H1 (cell line): ENCODE measurements at regions not wholly inside any gene's neighbourhood (a gene's known extent, or its start where the extent isn't known, plus 50 kb on each side); places are given as distances from the start of the nearest gene placed in this dataset.

Experiments used
- CTCF ChIP-seq, 3 experiments: IDR thresholded peaks; 1 replicate in 2 of 3; 2 replicates in 1 of 3; pipeline versions ENCODE4 v1.5.1 to v1.6.1; 2011; ENCODE audit warnings: low read length in 3 of 3, mild to moderate bottlenecking in 3 of 3, inconsistent platforms in 2 of 3, low read depth in 1 of 3, moderate library complexity in 1 of 3; ENCODE audit not compliant: insufficient read depth in 1 of 3; ENCODE audit errors: control extremely low read depth in 1 of 3
- JUN ChIP-seq: IDR thresholded peaks from 2 replicates; pipeline ENCODE4 v1.6.1; 2011; ENCODE audit warnings: low read depth, mild to moderate bottlenecking, improper control_type of control experiment, low read length
- JUND ChIP-seq: IDR thresholded peaks from 2 replicates; pipeline ENCODE4 v1.6.1; 2011; ENCODE audit warnings: mild to moderate bottlenecking, improper control_type of control experiment, low read length

- no peak for TF ChIP-seq JUN
- no peak for TF ChIP-seq JUND
- TF ChIP-seq CTCF (IDR thresholded peaks at IDR 0.05; ENCODE audit: control extremely low read depth in 1 of 3, insufficient read depth in 1 of 3, low read depth in 1 of 3, low read length in 3 of 3) = no peak
Measured at GRCh38 chr4:19009881-19010280, 988.3 kb upstream of the LCORL start.
